H9 (cell line): ENCODE measurements at regions not wholly inside any gene's neighbourhood (a gene's known extent, or its start where the extent isn't known, plus 50 kb on each side); places are given as distances from the start of the nearest gene placed in this dataset.

Experiments used
- DNase-seq: peaks from one replicate; pipeline ENCODE4 v3.0.0-alpha.2; 2017
- H2AFZ ChIP-seq: one replicate; pipeline ENCODE4 v1.6.1; 2013; ENCODE audit warnings: mild to moderate bottlenecking, low read length, control low read depth, moderate library complexity
- H2AK5ac ChIP-seq: 2 replicates; pipeline ENCODE4 v1.6.1; 2013; ENCODE audit warnings: low read length, control low read depth, mixed read lengths; ENCODE audit not compliant: insufficient read length
- H2BK120ac ChIP-seq: one replicate; pipeline ENCODE4 v1.6.1; 2013; ENCODE audit warnings: low read depth, mild to moderate bottlenecking, low read length, control low read depth, inconsistent platforms; ENCODE audit not compliant: poor library complexity, severe bottlenecking
- H2BK12ac ChIP-seq: 2 replicates; pipeline ENCODE4 v1.6.1; 2013; ENCODE audit warnings: low read length, control low read depth, mixed read lengths, low read depth; ENCODE audit not compliant: insufficient read length
- H2BK15ac ChIP-seq: 2 replicates; pipeline ENCODE4 v1.6.1; 2013; ENCODE audit warnings: low read depth, low read length, control low read depth
- H2BK20ac ChIP-seq: one replicate; pipeline ENCODE4 v1.6.1; 2013; ENCODE audit warnings: low read depth, mild to moderate bottlenecking, low read length, control low read depth, inconsistent platforms; ENCODE audit not compliant: poor library complexity, severe bottlenecking
- H2BK5ac ChIP-seq: 2 replicates; pipeline ENCODE4 v1.6.1; 2013; ENCODE audit warnings: low read length, control low read depth, mixed read lengths; ENCODE audit not compliant: insufficient read length
- H3K14ac ChIP-seq: 2 replicates; pipeline ENCODE4 v1.6.1; 2013; ENCODE audit warnings: low read length, control low read depth; ENCODE audit not compliant: insufficient read depth
- H3K18ac ChIP-seq: 2 replicates; pipeline ENCODE4 v1.6.1; 2013; ENCODE audit warnings: low read depth, mild to moderate bottlenecking, mixed read lengths, low read length, control low read depth; ENCODE audit not compliant: insufficient read length
- H3K23ac ChIP-seq: 2 replicates; pipeline ENCODE4 v1.6.1; 2013; ENCODE audit warnings: low read length, control low read depth, mixed read lengths, low read depth; ENCODE audit not compliant: insufficient read length
- H3K23me2 ChIP-seq: 2 replicates; pipeline ENCODE4 v1.6.1; 2013; ENCODE audit warnings: low read depth, mild to moderate bottlenecking, mixed read lengths, low read length, control low read depth; ENCODE audit not compliant: insufficient read length, poor library complexity, severe bottlenecking
- H3K27ac ChIP-seq: 2 replicates; pipeline ENCODE4 v1.5.1; 2013; ENCODE audit warnings: low read length, control low read depth, mixed read lengths, low read depth; ENCODE audit not compliant: insufficient read length
- H3K27me3 ChIP-seq: 2 replicates; pipeline ENCODE4 v1.6.1; 2013; ENCODE audit warnings: low read length, control low read depth, inconsistent platforms; ENCODE audit not compliant: insufficient read depth
- H3K4ac ChIP-seq: 2 replicates; pipeline ENCODE4 v1.6.1; 2013; ENCODE audit warnings: low read depth, mild to moderate bottlenecking, control low read depth, inconsistent platforms, low read length, moderate library complexity
- H3K4me1 ChIP-seq: 2 replicates; pipeline ENCODE4 v1.6.1; 2013; ENCODE audit warnings: low read length, control low read depth, inconsistent platforms; ENCODE audit not compliant: insufficient read depth
- H3K4me2 ChIP-seq: 2 replicates; pipeline ENCODE4 v1.6.1; 2013; ENCODE audit warnings: low read length, control low read depth, mixed read lengths; ENCODE audit not compliant: insufficient read length, insufficient read depth
- H3K56ac ChIP-seq: 2 replicates; pipeline ENCODE4 v1.6.1; 2013; ENCODE audit warnings: low read depth, mild to moderate bottlenecking, mixed read lengths, low read length, control low read depth; ENCODE audit not compliant: insufficient read length
- H3K79me1 ChIP-seq: 2 replicates; pipeline ENCODE4 v1.6.1; 2013; ENCODE audit warnings: low read depth, mild to moderate bottlenecking, moderate library complexity, low read length, control low read depth, inconsistent platforms; ENCODE audit not compliant: insufficient read depth, poor library complexity, severe bottlenecking
- H3K79me2 ChIP-seq: 2 replicates; pipeline ENCODE4 v1.6.1; 2013; ENCODE audit warnings: low read length, control low read depth, inconsistent platforms; ENCODE audit not compliant: insufficient read depth
- H3K9ac ChIP-seq: 2 replicates; pipeline ENCODE4 v1.6.1; 2013; ENCODE audit warnings: low read length, control low read depth, mixed read lengths; ENCODE audit not compliant: insufficient read length; ENCODE audit errors: extremely low read depth
- H3K9me3 ChIP-seq: one replicate; pipeline ENCODE4 v1.6.1; 2013; ENCODE audit warnings: low read depth, low read length, inconsistent platforms; ENCODE audit not compliant: control insufficient read depth
- H3T11ph ChIP-seq: one replicate; pipeline ENCODE4 v1.6.1; 2013; ENCODE audit warnings: mild to moderate bottlenecking, low read length, control low read depth, inconsistent platforms
- H4K20me1 ChIP-seq: one replicate; pipeline ENCODE4 v1.6.1; 2013; ENCODE audit not compliant: control insufficient read depth, insufficient read length, insufficient read depth
- H4K5ac ChIP-seq: 2 replicates; pipeline ENCODE4 v1.6.1; 2013; ENCODE audit warnings: low read depth, mild to moderate bottlenecking, mixed read lengths, low read length, control low read depth; ENCODE audit not compliant: insufficient read length
- H4K8ac ChIP-seq: replicated peaks from 2 replicates; pipeline ENCODE4 v1.6.1; 2013; ENCODE audit warnings: low read length, control low read depth, mixed read lengths, low read depth; ENCODE audit not compliant: insufficient read length
- H4K91ac ChIP-seq: 2 replicates; pipeline ENCODE4 v1.6.1; 2013; ENCODE audit warnings: low read depth, mild to moderate bottlenecking, moderate library complexity, mixed read lengths, low read length, control low read depth; ENCODE audit not compliant: insufficient read length
- H3K27ac Mint-ChIP-seq, 3 experiments: 2 replicates in 2 of 3; 3 replicates in 1 of 3; pipeline ENCODE4 v1.8.0; 2020 to 2021; ENCODE audit warnings: mixed read lengths in 3 of 3, mild to moderate bottlenecking in 1 of 3, moderate library complexity in 1 of 3
- H3K27me3 Mint-ChIP-seq: 2 replicates; pipeline ENCODE4 v1.8.0; 2021; ENCODE audit warnings: low read depth, mild to moderate bottlenecking, moderate library complexity, mixed read lengths
- H3K36me3 Mint-ChIP-seq, 3 experiments: 2 replicates in 2 of 3; 3 replicates in 1 of 3; pipeline ENCODE4 v1.8.0; 2020 to 2021; ENCODE audit warnings: low read depth in 3 of 3, mixed read lengths in 3 of 3; ENCODE audit not compliant: insufficient read depth in 1 of 3
- H3K4me1 Mint-ChIP-seq, 2 experiments: 2 replicates each; pipeline ENCODE4 v1.8.0; 2020; ENCODE audit warnings: mixed read lengths in 2 of 2
- H3K4me3 Mint-ChIP-seq, 2 experiments: 2 replicates in 1 of 2; 3 replicates in 1 of 2; pipeline ENCODE4 v1.8.0; 2020 to 2021; ENCODE audit warnings: mild to moderate bottlenecking in 2 of 2, mixed read lengths in 2 of 2, moderate library complexity in 1 of 2
- H3K9me3 Mint-ChIP-seq, 2 experiments: 2 replicates in 1 of 2; 3 replicates in 1 of 2; pipeline ENCODE4 v1.8.0; 2020; ENCODE audit warnings: mild to moderate bottlenecking in 2 of 2, mixed read lengths in 2 of 2, moderate library complexity in 1 of 2
- CTCF ChIP-seq: fragments of 200-600 bp; sonication (generic); conservative IDR thresholded peaks from 3 replicates; pipeline ENCODE4 v1.8.0; 2021; ENCODE audit warnings: antibody characterized with exemption, mild to moderate bottlenecking
- WGBS: extraction: QIAGEN DNeasy Blood & Tissue Kit; methylation state at CpG from one replicate; pipeline ENCODE4 v1.1.7; 2013; ENCODE audit warnings: missing lambda C conversion rate, low lambda C conversion rate, mixed read lengths; ENCODE audit not compliant: insufficient read length; ENCODE audit errors: extremely low coverage; 5-methylcytosine and 5-hydroxymethylcytosine counted together

DNA sequence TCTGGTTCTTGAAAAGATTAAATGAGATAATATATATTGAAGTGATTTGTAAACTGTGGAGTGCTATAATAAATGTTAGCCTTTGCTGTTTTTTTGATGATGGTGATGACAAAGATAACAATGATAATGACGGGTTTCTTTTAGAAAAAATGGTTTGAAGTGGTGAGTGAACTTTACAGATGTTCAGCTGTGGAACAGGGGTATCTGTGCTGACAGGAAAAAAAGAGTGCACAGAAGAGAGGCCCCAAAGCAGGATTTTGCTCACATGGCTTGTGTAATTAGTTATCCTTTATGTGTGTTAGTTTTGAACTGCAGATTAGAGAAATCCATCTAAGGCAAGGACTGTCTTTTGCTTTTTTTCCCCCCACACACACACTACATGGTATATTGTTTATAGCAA lies 119.2 kb downstream of the CYSLTR2 start:
- H3K4me3 Mint-ChIP-seq: no peak overlapping the region
- Histone ChIP-seq H3K4me1 (no peaks in the 10 kb centered on the region), H3K23ac (no peak overlapping the region), H2BK20ac (no peak overlapping the region), H4K5ac (no peak overlapping the region), H2BK15ac (no peak overlapping the region), H2BK12ac (no peak overlapping the region), H3K79me1 (no peaks in the 10 kb centered on the region), H4K91ac (no peak overlapping the region), H3K27ac (no peak overlapping the region), H3K18ac (no peak overlapping the region), H3K79me2 (no peaks in the 10 kb centered on the region), H3K9ac (no peak overlapping the region), H2BK120ac (no peak overlapping the region), H3K4me2 (no peak overlapping the region), H3K14ac (no peak overlapping the region), H3K9me3 (no peaks in the 10 kb centered on the region), H2AK5ac (no peak overlapping the region), H3K4ac (no peak overlapping the region), H3K23me2 (no peaks in the 10 kb centered on the region), H2BK5ac (no peak overlapping the region), H2AFZ (no peak overlapping the region), H3K56ac (no peak overlapping the region), H4K20me1 (no peaks in the 10 kb centered on the region), H4K8ac (no peak overlapping the region), H3K27me3 (no peaks in the 10 kb centered on the region), H3T11ph (no peak overlapping the region)
- peaks cover 6 to 7% of the 10 kb centered on the region in 2 experiments; a peak in 3 of 4 replicates for H3K4me1 Mint-ChIP-seq
- no peak for TF ChIP-seq CTCF
- no peak overlapping the region for H3K27ac Mint-ChIP-seq
- no peak for DNase-seq
- no CpG with 5 or more reads among the region's 1 CpG for WGBS
- H3K27me3 Mint-ChIP-seq: no peaks in the 10 kb centered on the region; the same call in 1 of the 2 replicates
- peaks cover 3 to 9% (median 8%) of the 10 kb centered on the region in 3 experiments; a peak in 4 of 7 replicates for H3K36me3 Mint-ChIP-seq
- peaks cover 11 to 15% of the 10 kb centered on the region in 2 experiments for H3K9me3 Mint-ChIP-seq
